Mammary epithelial cell (primary cell): ENCODE measurements at regions not wholly inside any gene's neighbourhood (a gene's known extent, or its start where the extent isn't known, plus 50 kb on each side); places are given as distances from the start of the nearest gene placed in this dataset.

Experiments
- CTCF ChIP-seq, 2 donors: IDR thresholded peaks in 1 of 2; conservative IDR thresholded peaks in 1 of 2; 2 replicates each; pipeline ENCODE4 v1.5.1; 2011 to 2012; ENCODE audit warnings: inconsistent platforms in 2 of 2, low read length in 2 of 2, mild to moderate bottlenecking in 2 of 2, control low read depth in 1 of 2, low read depth in 1 of 2; ENCODE audit not compliant: insufficient read depth in 1 of 2; ENCODE audit errors: extremely low read depth in 1 of 2
- EZH2 ChIP-seq: IDR thresholded peaks from 2 replicates; pipeline ENCODE4 v1.6.1; 2012; ENCODE audit warnings: low read length, inconsistent platforms, borderline replicate concordance

- TF ChIP-seq CTCF (conservative IDR thresholded peaks at IDR 0.05 in 1 of 2, IDR thresholded peaks at IDR 0.05 in 1 of 2; ENCODE audit: extremely low read depth in 1 of 2, insufficient read depth in 1 of 2, low read depth in 1 of 2, low read length in 2 of 2) (peak; percentile 22 to 23), EZH2 (no peak)
These were observed 108.4 kb upstream of the NBEA start for GRCh38 chr13:34833562-34834182.
